Panc1 (cell line): ENCODE measurements at regions not wholly inside any gene's neighbourhood (a gene's known extent, or its start where the extent isn't known, plus 50 kb on each side); places are given as distances from the start of the nearest gene placed in this dataset.

Experiments
- CTCF ChIP-seq: fragments of 450-650 bp; IDR thresholded peaks from 2 replicates; pipeline ENCODE4 v1.5.1; 2017; ENCODE audit warnings: mild to moderate bottlenecking
- REST ChIP-seq, 2 experiments: IDR thresholded peaks; 2 replicates each; pipeline ENCODE4 v1.6.1; 2011 to 2012; ENCODE audit warnings: low read depth in 2 of 2, control low read depth in 1 of 2, low read length in 1 of 2, mild to moderate bottlenecking in 1 of 2, moderate library complexity in 1 of 2; ENCODE audit not compliant: insufficient read depth in 1 of 2

- TF ChIP-seq CTCF: no peak
- no peak for TF ChIP-seq REST (IDR thresholded peaks at IDR 0.05; ENCODE audit: insufficient read depth in 1 of 2, low read depth in 2 of 2, low read length in 1 of 2)
Measured at GRCh38 chr5:105197531-105197930, 1634.9 kb upstream of the NUDT12 start.
